NCI-H1092 (cell line): ENCODE measurements at regions not wholly inside any gene's neighbourhood (a gene's known extent, or its start where the extent isn't known, plus 50 kb on each side); places are given as distances from the start of the nearest gene placed in this dataset.

Experiments
- DNase-seq: peaks from one replicate; lab custom pipeline; 2025; lab: John Stamatoyannopoulos, UW

DNA sequence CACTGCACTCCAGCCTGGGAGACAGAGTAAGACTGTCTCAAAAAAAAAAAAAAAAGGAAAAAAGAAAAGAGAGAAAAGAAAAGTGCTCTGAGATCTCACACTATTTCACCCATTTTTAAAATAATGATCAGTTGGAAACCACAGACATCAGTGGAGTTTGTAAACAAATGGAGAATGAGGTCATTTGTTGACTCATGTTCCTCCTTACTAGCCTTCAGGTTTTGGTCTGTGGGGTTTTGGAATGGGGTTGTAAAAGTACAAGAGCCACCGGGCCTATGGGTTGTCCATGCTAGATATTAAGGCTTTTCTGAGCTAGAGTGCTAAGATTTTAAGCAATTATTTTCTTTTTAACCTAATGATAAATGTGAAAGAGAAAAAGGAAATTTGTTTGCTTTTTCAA lies 104.4 kb upstream of the PRL start:
- no peak for DNase-seq

DNA sequence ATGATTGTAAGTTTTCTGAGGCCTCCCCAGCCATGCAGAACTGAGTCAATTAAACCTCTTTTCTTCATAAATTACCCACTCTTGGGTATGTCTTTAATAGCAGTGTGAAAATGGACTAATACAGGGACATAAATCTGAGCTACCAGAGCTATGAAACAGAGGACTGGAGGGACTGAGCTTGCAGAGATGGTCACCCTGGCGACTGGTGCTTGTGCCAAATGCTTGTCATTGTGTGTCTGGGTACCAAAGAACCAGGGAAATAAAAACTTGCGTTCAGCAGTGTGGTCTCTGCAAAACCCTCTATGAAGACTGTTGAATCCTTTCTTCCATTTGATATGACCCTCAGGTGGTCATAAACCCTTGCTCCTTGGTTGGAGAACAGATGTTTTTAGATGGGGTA lies 105.1 kb upstream of the PRL start:
- no peak for DNase-seq

DNA sequence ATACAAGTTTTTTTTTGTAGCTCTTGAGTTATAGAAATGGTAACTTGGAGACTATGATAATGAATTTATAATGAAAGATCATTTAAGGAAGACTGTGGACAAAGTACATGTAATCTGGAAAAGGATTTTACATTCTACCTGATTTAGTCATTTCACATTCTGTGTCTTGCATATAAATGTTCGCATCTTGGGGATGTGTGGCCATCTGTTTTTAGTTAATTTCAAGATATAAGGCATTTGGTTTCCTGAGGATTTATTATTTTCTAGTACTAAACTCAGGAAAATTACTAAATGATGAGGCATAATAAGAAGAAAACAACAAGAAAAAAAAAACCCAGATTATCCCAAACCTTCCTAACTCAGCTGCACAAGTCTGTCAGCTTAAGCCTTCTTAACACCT lies 112.7 kb upstream of the PRL start:
- no peak for DNase-seq

DNA sequence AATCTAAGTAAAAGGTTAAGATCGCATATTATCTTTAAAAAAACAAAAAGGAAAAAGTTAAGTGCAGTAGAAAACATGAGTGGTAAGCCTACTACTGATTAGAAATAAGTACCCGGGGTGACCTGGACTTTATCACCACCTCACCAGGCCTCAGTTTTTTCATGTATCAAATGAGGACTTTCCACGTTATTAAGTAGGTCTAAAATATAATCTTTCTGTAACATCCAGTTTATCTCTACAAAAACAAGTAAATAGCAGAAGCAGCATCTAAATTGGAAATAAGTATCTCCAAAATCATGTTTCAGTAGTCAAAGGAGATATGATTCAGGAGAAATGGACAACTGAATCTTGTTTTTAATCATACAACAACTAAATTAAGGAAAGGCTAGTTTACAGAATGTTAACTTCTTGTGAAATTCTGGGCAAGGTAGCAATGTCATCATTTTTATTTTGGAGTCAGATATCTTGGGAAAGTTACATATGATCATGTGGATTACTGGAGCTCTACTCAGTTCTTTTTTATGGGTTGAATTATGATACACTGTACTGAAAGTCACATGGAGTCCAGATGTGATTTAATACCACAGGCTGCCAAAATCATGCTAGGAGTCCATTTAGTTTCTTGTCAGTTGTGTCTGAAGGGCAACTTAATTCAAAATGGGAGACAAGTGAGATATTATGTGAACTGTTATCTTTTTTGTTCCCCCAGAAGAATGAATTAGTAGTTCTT lies 114.7 kb upstream of the PRL start:
- no peak for DNase-seq

DNA sequence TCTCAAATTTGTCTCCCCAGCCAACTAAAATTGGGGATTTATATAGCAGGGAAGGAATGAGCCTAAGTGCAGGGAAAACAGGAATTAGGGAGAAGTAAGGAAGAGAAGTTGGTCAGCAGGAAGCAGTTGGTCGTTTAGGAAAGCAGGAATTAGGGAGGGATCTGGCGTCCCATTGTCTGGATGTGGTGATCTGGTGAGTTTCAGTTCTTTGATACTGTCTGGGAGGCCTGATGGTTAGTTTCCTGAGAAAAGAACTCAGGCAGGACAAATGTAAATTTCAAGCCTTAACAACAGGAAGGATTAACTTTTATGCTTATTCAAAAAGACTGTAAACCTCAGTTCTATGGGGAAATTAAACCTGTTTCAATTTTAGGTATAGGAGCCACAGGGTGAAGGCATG lies 116.2 kb upstream of the PRL start:
- DNase-seq, result no peak

DNA sequence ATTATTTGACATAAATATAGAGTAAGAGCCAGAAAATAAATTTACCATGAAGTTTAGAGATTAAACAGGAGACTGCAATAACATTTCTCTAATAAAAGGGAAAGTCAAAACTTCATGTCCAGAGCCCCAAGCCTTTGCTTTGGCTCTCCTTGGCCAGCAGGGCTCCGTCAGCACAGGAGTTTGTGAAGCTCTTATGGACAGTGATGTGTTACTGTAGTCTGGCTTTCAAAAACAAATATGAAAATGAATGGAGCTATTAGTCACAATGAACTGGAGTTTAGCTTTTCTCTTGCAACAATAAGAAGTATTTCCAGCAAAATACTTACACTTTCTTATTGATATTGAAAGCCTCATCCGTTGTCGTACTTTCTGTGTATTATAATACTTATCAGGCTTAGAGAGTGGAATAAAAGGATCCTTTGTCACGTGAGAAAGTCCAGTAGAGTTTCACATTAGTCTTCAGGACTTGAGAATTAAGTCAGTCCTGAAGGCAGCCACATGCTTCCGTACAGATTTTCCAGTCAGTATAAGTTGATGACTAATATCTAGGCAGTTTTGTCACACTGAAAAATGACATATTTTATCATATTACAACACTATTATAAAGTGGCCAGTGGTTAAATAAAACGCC lies 117.0 kb upstream of the PRL start:
- no peak for DNase-seq

DNA sequence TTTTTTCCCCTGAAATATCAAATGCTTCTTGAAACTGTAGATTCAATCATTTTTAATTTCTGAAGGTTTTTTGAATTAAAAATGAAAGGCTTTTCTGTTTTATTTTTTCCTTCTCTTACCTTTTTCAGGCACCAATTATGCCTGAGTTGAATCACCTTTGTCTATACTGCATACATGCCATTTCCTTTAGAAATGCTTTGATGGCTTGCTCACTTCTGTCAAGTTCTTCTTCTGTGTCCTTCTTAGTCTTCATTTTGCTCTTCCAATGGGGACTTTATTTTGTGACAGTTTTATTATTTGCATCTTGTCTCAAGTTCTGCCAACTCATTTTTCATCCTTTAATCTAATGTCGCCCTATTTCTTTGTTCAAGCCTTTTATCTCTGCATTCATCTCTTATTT lies 121.9 kb upstream of the PRL start:
- DNase-seq, result no peak

DNA sequence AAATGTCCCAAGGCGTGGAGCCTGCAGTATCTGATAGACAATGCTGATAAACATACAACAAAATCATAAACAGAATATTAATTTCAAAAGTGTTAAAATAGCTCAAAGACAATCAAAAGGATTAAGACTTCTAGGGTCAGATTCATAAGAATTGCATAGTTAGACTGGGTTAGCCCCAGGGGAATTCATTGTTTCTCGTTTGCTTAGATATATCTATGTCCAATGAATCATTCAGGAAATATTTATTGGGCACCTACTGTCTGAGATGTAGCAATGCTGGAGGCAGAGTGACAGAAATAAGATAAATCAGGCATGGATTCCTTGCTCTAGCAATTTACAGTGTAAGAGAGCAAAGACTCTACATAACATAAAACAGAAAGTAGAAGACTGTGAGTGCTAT lies 124.4 kb upstream of the PRL start:
- DNase-seq, result no peak

DNA sequence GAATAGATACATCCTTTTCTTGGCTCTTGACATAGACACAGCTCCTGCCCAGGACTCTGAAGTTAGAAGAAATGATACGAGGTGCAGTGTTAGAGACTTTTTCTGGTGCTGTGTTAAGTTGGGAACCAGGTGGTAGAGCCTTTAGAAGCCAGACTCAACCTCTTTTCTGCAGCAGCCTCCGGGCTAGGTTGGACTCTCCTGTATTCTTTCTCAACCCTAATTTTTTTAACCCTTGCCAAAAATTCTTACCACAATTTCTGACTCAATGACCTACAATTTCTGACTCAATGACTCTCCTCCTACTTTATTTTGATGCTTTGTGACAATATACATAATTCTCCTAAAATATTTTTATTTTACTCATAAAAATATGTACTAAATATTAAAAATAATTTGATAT lies 127.4 kb upstream of the PRL start:
- DNase-seq, result no peak

DNA sequence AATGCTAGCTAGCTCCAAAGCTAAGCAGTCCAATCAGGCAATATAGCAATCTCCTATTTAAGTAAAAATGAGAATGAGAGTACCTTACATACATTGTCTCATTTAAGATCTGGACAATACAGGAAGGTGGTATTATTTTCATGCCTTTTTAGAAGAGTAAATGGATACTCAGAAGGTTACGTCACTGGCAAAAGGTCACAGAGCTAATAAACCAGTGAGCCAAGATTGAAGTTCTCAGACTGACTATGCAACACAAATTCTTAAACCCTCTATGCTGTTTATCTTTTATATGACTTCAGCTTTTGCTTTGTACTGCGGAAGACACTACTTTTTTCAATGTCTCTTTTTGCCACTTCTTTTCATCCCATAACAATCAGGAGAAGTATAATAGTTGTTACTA lies 135.2 kb upstream of the PRL start:
- DNase-seq, result no peak

DNA sequence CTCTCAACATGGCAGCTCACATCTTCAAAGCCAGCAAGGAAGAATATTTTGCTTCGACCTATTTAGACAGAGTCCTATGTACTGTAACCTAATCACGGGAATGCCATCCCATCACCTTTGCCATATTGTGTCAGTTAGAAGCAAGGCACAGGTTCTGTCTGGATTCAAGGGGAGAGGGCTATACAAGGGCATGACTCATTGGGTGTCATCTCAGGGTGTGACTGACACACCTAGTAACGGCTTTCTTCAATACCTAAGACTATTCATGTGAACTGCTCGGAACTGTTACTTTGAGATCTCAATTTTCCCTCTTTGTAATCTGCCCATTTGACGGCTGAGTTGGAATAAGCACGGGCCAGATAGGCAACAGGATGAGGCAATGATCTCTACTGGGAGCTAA lies 135.6 kb upstream of the HDGFL1 start:
- DNase-seq, result no peak

DNA sequence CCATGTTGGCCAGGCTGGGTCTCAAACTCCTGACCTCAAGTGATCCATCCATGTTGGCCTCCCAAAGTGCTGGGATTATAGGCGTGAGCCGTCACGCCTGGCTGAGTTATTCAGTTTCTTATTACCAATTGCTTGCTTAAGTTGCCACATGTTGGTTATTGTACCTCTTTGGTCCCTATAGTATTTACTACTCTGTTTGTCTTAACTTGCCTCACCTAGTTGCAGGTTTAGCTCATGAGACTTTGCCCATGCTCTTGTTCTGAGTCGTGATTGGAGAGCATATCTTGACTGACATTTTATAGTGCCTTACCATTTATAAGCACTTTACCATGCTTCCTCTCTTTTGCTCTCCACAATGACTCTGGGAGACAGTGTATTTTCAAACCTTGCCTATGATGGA lies 134.2 kb upstream of the HDGFL1 start:
- no peak for DNase-seq

DNA sequence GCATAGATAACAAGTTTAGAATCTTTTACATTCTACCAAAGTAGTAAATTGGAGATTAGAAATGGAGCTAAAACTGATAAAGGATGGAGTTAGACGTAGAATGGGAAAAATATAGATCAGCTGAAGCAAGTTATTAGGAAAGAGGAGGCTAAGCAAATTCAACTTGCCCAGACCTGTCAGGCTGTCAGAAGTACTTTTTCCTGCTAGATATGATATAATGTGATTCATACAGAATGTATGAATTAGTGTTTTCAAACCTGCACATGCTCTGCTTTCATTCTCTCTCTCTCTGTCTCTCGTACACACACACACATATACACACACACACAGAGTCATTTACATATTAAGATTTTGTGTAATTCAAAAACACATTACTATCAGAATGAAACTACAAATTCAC lies 133.2 kb upstream of the HDGFL1 start:
- DNase-seq, result no peak

DNA sequence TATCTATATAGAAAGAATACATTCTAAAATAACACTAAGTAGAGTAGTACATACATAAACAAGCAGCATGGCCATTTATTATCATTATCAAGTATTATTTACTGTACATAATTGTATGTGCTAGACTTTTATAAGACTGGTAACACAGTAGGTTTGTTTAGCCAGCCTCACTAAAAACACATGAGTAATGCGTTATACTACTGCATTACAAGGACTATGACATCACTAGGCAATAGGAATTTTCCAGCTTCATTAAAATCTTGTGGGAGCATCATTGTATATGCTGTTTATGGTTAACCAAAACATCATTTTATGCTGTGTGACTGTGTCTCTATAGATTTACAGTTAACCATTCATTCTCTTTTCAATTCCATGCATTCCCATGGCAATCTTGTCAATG lies 131.7 kb upstream of the HDGFL1 start:
- no peak for DNase-seq

DNA sequence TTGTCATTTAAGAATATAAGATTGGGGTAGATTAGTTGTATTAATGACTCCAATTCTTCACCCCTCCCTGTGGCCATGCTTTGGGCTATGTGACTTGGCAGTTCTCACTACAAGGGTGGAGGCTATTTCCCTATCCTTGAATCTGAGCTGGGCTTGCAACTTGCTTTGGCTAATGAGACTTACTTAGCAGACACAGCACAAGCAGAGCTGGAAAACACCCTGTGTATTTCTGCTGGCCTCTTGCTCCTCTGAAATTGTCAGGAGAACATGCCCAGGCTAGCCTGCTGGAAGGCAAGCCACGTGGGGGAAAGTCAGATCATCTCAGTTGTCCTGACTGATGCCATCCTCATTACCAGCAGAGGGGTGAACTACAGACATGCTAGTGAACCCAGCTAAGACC lies 126.5 kb upstream of the HDGFL1 start:
- DNase-seq, result no peak

DNA sequence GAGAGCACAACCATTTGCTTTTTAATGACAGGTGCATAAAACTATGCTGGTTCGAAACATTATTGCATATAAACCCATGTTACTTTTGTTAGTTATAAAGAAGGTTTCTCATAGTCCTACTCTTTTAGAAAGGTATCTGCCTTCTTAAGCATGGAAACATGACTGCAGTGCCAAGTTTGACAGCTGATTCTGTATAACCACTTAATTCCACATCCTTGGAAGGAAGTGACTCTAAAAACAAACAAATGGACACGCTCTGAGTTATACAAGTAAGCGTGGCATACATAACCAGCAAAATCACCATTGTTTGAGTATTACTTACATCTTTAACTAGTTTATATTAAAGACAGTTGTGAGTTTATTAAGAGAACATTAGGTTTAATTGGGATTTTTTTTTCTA lies 125.0 kb upstream of the HDGFL1 start:
- no peak for DNase-seq

DNA sequence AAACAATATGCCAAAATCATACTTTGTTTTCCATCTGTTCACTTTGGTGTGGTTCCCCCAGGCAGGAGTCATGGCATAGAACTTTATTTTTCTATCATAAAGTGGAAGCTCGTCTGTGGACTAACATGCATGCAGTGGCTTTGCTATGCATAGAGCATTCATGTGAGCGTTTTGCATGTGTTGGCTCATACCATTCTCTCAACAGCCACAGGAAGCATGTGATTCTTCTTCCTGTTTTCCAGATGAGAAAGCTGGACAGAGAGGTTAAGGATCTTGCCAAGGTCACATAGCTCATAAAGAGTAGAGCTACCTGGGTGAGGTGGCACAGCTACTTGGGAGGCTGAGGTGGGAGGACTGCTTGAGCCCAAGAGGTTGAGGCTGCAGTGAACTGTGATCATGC lies 123.4 kb upstream of the HDGFL1 start:
- no peak for DNase-seq

DNA sequence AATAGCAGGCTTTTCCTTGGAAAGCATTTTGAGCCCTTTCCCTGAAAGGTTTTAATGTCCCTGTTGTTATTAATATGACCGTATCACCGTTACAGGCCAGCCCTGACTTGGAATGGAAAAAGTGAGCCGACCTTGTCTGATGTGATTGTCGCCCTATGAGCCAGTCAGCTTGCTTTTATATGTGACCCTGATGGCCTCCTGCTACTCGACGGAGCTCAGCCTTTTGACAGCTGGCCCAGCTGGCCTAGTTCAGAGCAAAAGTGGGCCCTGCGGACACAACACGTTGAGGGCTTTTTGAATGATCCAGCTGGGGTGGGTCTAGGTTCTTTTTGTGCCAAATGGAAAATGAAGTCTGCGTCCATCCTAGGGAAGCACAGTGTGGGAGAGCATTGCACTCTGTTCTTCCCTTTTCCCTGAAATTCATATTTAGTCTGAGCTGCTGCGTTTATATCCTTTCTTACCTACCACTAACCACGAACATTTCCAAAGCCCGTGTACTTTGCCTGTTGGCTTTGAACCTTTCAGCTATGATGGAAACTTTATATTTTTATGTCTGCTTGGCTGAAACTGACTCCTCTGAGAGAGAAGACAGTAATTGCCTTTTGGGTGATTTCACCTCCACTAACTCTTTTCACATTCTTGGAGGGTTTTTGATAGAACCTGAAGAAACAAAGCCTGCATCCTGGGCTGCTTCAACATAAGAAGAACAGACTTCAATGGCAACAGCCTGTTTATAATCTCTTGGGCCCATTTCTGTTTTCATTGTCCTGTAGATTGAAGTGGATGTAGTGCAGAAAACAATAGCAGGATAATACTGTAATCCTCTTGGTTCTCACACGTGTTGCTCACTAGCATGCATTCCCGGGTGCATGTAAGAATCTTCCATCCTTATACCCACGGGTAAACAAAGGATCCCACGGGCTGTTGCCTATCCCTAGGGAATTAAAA lies 121.8 kb upstream of the HDGFL1 start:
- no peak for DNase-seq

DNA sequence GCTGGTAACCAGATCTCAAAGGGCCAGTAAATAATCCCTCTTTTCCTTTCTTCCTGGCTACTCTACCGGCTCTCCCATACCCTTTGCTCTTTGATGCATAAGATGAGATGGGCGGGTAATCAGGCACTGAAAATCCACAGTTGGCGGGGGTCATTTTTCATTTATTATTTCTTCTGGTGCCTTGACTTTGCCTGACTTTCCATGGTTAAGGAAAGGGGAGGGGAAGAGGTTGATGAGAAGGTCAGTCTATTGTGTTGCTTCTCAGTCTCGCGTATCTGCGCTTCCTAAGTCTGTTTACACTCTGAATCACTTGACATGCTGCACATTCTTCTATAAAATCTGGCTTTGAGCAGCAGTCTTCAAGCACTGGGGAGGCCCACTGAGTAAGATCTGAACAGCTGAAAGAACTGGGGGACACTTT lies 121.1 kb upstream of the HDGFL1 start:
- no peak for DNase-seq

DNA sequence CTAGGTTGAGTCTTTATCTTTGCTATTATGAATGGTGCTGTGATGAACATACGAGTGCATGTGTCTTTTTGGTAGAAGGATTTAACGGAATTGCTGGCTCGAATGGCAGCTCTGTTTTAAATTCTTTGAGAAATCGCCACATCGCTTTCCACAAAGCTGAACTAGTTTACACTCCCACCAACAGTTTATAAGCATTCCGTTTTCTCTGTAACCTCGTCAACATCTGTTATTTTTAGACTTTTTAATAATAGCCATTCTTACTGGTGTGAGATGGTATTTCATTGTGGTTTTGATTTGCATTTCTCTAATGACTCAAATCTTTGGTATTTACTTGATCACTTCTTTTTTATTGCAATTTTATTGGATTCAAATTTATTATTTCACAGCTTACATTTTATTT lies 117.4 kb upstream of the HDGFL1 start:
- no peak for DNase-seq

DNA sequence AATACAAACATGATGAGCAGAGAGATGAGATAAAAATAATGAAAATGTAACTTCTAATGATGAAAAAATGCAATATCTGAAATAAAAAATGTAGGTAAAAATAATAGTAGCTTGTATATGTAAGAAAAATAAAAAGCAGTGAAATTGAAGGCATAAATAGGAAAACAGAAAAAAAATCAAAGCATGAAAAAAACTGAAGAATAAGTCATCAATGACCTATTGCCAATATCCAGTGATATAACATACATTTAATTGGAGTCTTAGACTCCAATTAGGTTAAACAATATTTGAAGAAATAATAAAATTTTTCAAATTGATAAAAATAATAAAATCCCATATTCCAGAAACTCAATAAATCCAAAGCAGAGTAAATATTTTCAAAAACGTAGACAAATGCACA lies 114.0 kb upstream of the HDGFL1 start:
- DNase-seq, result no peak

DNA sequence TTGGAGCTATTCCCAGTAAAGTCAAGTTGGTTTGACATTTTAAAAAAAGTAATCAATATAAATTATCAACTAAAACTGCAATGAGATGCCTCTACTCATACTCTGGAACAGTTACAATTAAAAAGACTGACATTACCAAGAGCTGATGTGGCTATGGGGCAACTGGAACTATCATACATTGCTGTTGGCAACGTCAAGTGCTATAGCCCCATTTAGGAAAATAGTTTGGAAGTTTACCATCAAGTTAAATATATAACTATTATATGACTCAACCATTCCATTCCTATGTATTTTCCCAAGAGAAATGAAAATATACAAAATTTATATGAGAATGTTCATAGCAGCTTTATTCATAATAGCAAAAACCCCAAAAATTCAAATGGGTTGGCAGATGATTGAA lies 111.4 kb upstream of the HDGFL1 start:
- no peak for DNase-seq

DNA sequence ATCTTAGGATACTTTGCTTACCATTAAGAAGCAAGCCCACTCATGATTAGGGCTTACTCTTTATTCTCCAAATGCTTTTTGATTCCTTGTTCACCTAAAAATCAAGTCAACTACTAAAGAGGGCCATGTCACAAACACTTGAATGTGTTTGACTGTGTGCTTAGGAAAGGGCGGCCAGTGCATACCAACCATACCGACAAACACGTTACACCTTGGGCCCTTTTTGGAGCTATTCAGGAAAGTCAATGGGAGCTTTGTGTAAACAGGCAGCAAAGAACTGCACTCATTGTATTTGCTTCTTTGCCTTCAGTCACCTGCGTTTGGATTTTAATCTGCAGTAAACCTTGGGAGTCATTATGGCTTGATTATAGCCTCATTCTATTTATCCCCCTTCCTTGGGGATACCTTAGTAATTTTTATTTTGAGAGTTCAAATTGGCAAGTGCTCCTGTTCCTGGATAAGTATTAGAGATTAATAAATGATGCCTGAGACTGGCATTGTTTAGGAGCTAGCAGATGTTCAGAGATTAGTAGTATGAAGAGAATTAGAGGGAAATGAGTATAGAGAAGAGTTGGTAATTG lies 102.6 kb upstream of the HDGFL1 start:
- DNase-seq, result no peak
